ENCODE measurements at regions not wholly inside any gene's neighbourhood (a gene's known extent, or its start where the extent isn't known, plus 50 kb on each side); places are given as distances from the start of the nearest gene placed in this dataset.

DNA sequence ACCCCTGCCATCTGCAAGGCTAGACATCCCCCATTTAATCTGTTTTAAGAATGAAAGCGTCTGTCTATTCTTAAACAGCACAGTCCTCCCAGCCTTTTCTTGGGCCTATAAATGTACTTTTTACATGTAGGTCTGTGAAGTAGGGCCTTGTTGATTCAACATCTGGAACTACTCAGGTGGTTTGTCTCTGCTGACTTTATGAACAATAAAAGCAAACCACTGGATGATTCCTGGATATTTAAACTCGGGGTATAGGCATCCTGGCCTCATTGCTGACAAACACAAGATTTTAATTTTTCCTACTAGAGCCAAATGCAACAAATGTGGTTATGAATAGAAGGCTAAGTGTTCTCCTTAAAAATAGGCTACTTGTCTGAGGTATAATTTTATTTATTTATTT, 198.3 kb downstream of the WDR11 start:
- no peak overlapping the region for H3K27ac ChIP-seq (ENCODE audit: low read length)

GRCh38 chr10:121049923-121050322, 198.8 kb downstream of the WDR11 start:
- H2AFZ ChIP-seq (ENCODE audit: low read depth, low read length): no peak overlapping the region
- H3K9ac ChIP-seq (ENCODE audit: low read length): no peak overlapping the region
- H3K4me2 ChIP-seq (ENCODE audit: low read length): no peak overlapping the region
- H3K36me3 ChIP-seq (ENCODE audit: insufficient read depth, low read length): no peaks in the 10 kb centered on the region
- TF ChIP-seq RAD21 (conservative IDR thresholded peaks at IDR 0.05) (no peak), MXI1 (conservative IDR thresholded peaks at IDR 0.05; ENCODE audit: poor library complexity, severe bottlenecking) (no peak), TAF1 (IDR thresholded peaks at IDR 0.05; ENCODE audit: low read depth) (no peak)
- TF ChIP-seq, protein P1, sequence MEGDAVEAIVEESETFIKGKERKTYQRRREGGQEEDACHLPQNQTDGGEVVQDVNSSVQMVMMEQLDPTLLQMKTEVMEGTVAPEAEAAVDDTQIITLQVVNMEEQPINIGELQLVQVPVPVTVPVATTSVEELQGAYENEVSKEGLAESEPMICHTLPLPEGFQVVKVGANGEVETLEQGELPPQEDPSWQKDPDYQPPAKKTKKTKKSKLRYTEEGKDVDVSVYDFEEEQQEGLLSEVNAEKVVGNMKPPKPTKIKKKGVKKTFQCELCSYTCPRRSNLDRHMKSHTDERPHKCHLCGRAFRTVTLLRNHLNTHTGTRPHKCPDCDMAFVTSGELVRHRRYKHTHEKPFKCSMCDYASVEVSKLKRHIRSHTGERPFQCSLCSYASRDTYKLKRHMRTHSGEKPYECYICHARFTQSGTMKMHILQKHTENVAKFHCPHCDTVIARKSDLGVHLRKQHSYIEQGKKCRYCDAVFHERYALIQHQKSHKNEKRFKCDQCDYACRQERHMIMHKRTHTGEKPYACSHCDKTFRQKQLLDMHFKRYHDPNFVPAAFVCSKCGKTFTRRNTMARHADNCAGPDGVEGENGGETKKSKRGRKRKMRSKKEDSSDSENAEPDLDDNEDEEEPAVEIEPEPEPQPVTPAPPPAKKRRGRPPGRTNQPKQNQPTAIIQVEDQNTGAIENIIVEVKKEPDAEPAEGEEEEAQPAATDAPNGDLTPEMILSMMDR (IDR thresholded peaks at IDR 0.05; ENCODE audit: poor library complexity, severe bottlenecking): no peak
- no peaks in the 10 kb centered on the region for H3F3A ChIP-seq (ENCODE audit: insufficient read depth, low read length, poor library complexity, severe bottlenecking)
- H4K20me1 ChIP-seq (ENCODE audit: insufficient read depth): no peaks in the 10 kb centered on the region
- no peak overlapping the region for H3K27ac ChIP-seq (ENCODE audit: low read length)
- no peaks in the 10 kb centered on the region for H3K9me3 ChIP-seq (ENCODE audit: low read length)
- no peaks in the 10 kb centered on the region for H3K27me3 ChIP-seq (ENCODE audit: insufficient read depth, low read depth, low read length)
- H3K4me3 ChIP-seq (ENCODE audit: low read length): no peak overlapping the region
- no peaks in the 10 kb centered on the region for H3K9me2 ChIP-seq (ENCODE audit: insufficient read depth, low read length)
- no peaks in the 10 kb centered on the region for H3K79me2 ChIP-seq (replicated peaks; ENCODE audit: insufficient read depth, low read length)

More for the DNA sequence above, 198.3 kb downstream of the WDR11 start:
- no peak overlapping the region for H2AFZ ChIP-seq (ENCODE audit: low read depth, low read length)
- H3K79me2 ChIP-seq (replicated peaks; ENCODE audit: insufficient read depth, low read length): no peaks in the 10 kb centered on the region
- H3K4me2 ChIP-seq (ENCODE audit: low read length): no peak overlapping the region
- no peaks in the 10 kb centered on the region for H4K20me1 ChIP-seq (ENCODE audit: insufficient read depth)
- no peaks in the 10 kb centered on the region for H3K36me3 ChIP-seq (ENCODE audit: insufficient read depth, low read length)
- no peak for TF ChIP-seq TAF1 (IDR thresholded peaks at IDR 0.05; ENCODE audit: low read depth)
- no peak for TF ChIP-seq EP300 (conservative IDR thresholded peaks at IDR 0.05; ENCODE audit: poor library complexity, severe bottlenecking)
- no peak for TF ChIP-seq EZH2 (IDR thresholded peaks at IDR 0.05; ENCODE audit: borderline replicate concordance, insufficient read depth, low read length, poor library complexity, severe bottlenecking)
- TF ChIP-seq MXI1 (conservative IDR thresholded peaks at IDR 0.05; ENCODE audit: poor library complexity, severe bottlenecking): no peak
- TF ChIP-seq SMC3 (conservative IDR thresholded peaks at IDR 0.05; ENCODE audit: poor library complexity): no peak
- no peak for TF ChIP-seq RAD21 (conservative IDR thresholded peaks at IDR 0.05)
- TF ChIP-seq, protein P2, sequence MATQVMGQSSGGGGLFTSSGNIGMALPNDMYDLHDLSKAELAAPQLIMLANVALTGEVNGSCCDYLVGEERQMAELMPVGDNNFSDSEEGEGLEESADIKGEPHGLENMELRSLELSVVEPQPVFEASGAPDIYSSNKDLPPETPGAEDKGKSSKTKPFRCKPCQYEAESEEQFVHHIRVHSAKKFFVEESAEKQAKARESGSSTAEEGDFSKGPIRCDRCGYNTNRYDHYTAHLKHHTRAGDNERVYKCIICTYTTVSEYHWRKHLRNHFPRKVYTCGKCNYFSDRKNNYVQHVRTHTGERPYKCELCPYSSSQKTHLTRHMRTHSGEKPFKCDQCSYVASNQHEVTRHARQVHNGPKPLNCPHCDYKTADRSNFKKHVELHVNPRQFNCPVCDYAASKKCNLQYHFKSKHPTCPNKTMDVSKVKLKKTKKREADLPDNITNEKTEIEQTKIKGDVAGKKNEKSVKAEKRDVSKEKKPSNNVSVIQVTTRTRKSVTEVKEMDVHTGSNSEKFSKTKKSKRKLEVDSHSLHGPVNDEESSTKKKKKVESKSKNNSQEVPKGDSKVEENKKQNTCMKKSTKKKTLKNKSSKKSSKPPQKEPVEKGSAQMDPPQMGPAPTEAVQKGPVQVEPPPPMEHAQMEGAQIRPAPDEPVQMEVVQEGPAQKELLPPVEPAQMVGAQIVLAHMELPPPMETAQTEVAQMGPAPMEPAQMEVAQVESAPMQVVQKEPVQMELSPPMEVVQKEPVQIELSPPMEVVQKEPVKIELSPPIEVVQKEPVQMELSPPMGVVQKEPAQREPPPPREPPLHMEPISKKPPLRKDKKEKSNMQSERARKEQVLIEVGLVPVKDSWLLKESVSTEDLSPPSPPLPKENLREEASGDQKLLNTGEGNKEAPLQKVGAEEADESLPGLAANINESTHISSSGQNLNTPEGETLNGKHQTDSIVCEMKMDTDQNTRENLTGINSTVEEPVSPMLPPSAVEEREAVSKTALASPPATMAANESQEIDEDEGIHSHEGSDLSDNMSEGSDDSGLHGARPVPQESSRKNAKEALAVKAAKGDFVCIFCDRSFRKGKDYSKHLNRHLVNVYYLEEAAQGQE (IDR thresholded peaks at IDR 0.05; ENCODE audit: borderline replicate concordance): no peak
- no peak overlapping the region for H3K9ac ChIP-seq (ENCODE audit: low read length)
- H3K9me2 ChIP-seq (ENCODE audit: insufficient read depth, low read length): no peaks in the 10 kb centered on the region
- no peak overlapping the region for H3K4me3 ChIP-seq (ENCODE audit: low read length)
- H3K9me3 ChIP-seq (ENCODE audit: low read length): no peaks in the 10 kb centered on the region
- H3K27me3 ChIP-seq (ENCODE audit: insufficient read depth, low read depth, low read length): no peaks in the 10 kb centered on the region
- H3F3A ChIP-seq (ENCODE audit: insufficient read depth, low read length, poor library complexity, severe bottlenecking): no peaks in the 10 kb centered on the region

GRCh38 chr10:121051171-121051570, 200.0 kb downstream of the WDR11 start:
- Histone ChIP-seq H3K9me3 (ENCODE audit: low read length) (no peaks in the 10 kb centered on the region), H2AFZ (ENCODE audit: low read depth, low read length) (no peak overlapping the region), H3K4me3 (ENCODE audit: low read length) (no peak overlapping the region), H3K9me2 (ENCODE audit: insufficient read depth, low read length) (no peaks in the 10 kb centered on the region), H3K79me2 (replicated peaks; ENCODE audit: insufficient read depth, low read length) (no peaks in the 10 kb centered on the region), H3F3A (ENCODE audit: insufficient read depth, low read length, poor library complexity, severe bottlenecking) (no peaks in the 10 kb centered on the region), H3K9ac (ENCODE audit: low read length) (no peak overlapping the region), H3K4me2 (ENCODE audit: low read length) (no peak overlapping the region), H3K27me3 (ENCODE audit: insufficient read depth, low read depth, low read length) (no peaks in the 10 kb centered on the region), H3K27ac (ENCODE audit: low read length) (no peak overlapping the region), H3K36me3 (ENCODE audit: insufficient read depth, low read length) (no peaks in the 10 kb centered on the region), H4K20me1 (ENCODE audit: insufficient read depth) (no peaks in the 10 kb centered on the region)
- TF ChIP-seq POLR2AphosphoS5 (IDR thresholded peaks at IDR 0.05) (no peak), EP300 (conservative IDR thresholded peaks at IDR 0.05; ENCODE audit: poor library complexity, severe bottlenecking) (no peak), MXI1 (conservative IDR thresholded peaks at IDR 0.05; ENCODE audit: poor library complexity, severe bottlenecking) (no peak), RAD21 (conservative IDR thresholded peaks at IDR 0.05) (no peak), EZH2 (IDR thresholded peaks at IDR 0.05; ENCODE audit: borderline replicate concordance, insufficient read depth, low read length, poor library complexity, severe bottlenecking) (no peak), SMC3 (conservative IDR thresholded peaks at IDR 0.05; ENCODE audit: poor library complexity) (no peak), TAF1 (IDR thresholded peaks at IDR 0.05; ENCODE audit: low read depth) (no peak)
- TF ChIP-seq, protein P1 (IDR thresholded peaks at IDR 0.05; ENCODE audit: poor library complexity, severe bottlenecking): no peak
- TF ChIP-seq, protein P2 (IDR thresholded peaks at IDR 0.05; ENCODE audit: borderline replicate concordance): no peak
